Sigmoid colon (tissue), 6 donors: ENCODE measurements at regions not wholly inside any gene's neighbourhood (a gene's known extent, or its start where the extent isn't known, plus 50 kb on each side); places are given as distances from the start of the nearest gene placed in this dataset.

ENCODE experiments used
- DNase-seq: peaks from one replicate; pipeline ENCODE4 v3.0.0-alpha.2; 2019
- H3K27ac ChIP-seq, 4 donors: fragments of 200-600 bp; sonication (generic); one replicate each; pipeline ENCODE4 v1.5.1; 2016 to 2019; ENCODE audit warnings: mild to moderate bottlenecking in 1 of 4
- H3K27me3 ChIP-seq, 3 donors: fragments of 200-600 bp; sonication (generic); one replicate each; pipeline ENCODE4 v1.5.1; 2019; ENCODE audit warnings: mild to moderate bottlenecking in 1 of 3
- H3K36me3 ChIP-seq, 4 donors: fragments of 200-600 bp; sonication (generic); one replicate each; pipeline ENCODE4 v1.5.1; 2016 to 2019
- H3K4me1 ChIP-seq, 4 donors: fragments of 200-600 bp; sonication (generic); one replicate each; pipeline ENCODE4 v1.5.1; 2017 to 2019
- H3K4me3 ChIP-seq, 4 donors: fragments of 200-600 bp; sonication (generic); one replicate each; pipeline ENCODE4 v1.5.1; 2017 to 2019; ENCODE audit warnings: mild to moderate bottlenecking in 2 of 4, moderate library complexity in 1 of 4
- H3K9me3 ChIP-seq, 4 donors: fragments of 200-600 bp in 3 of 4; sonication (generic) in 3 of 4; one replicate each; pipeline versions ENCODE4 v1.5.1 to v1.6.1; 2013 to 2019
- CTCF ChIP-seq, 4 experiments: fragments of 450-650 bp in 3 of 4; fragments of 200-600 bp in 1 of 4; IDR thresholded peaks; one replicate each; pipeline ENCODE4 v1.5.1; 2016 to 2019; ENCODE audit warnings: antibody characterized with exemption in 4 of 4, mild to moderate bottlenecking in 3 of 4, moderate library complexity in 2 of 4
- EP300 ChIP-seq, 4 donors: sonication (generic); formaldehyde crosslinking; IDR thresholded peaks; one replicate each; pipeline ENCODE4 v1.6.1; 2017; ENCODE audit warnings: antibody characterized with exemption in 4 of 4
- POLR2A ChIP-seq, 2 donors: fragments of 450-650 bp; IDR thresholded peaks; one replicate each; pipeline ENCODE4 v1.6.1; 2016; ENCODE audit warnings: antibody characterized with exemption in 2 of 2, mild to moderate bottlenecking in 2 of 2, moderate library complexity in 2 of 2
- POLR2AphosphoS5 ChIP-seq, 4 donors: sonication (generic); formaldehyde crosslinking; IDR thresholded peaks; one replicate each; pipeline ENCODE4 v1.6.1; 2017; ENCODE audit warnings: antibody characterized with exemption in 4 of 4
- WGBS, 2 donors: extraction: QIAGEN DNeasy Blood & Tissue Kit; methylation state at CpG; one replicate each; pipeline ENCODE4 v1.1.7; 2013; 5-methylcytosine and 5-hydroxymethylcytosine counted together
- intact Hi-C: fragments of 100-400 bp; cut with DNase I; formaldehyde crosslinking; loops from one replicate; pipeline ENCODE4 v1.15.1; 2023
- donor health status: healthy with polysubstance abuse.
- donor health status: healthy.

GRCh38 chr2:238521002-238521401, 94.3 kb downstream of the ASB1 start:
- no peak overlapping the region for H3K27ac ChIP-seq
- no peak overlapping the region for H3K4me3 ChIP-seq
- TF ChIP-seq POLR2AphosphoS5 (IDR thresholded peaks at IDR 0.05) (no peak), EP300 (IDR thresholded peaks at IDR 0.05) (no peak), CTCF (IDR thresholded peaks at IDR 0.05) (no peak), POLR2A (IDR thresholded peaks at IDR 0.05) (no peak)
- H3K9me3 ChIP-seq, result peaks cover 0 to 11% (median 7%) of the 10 kb centered on the region in 4 donors
- peaks cover 0 to 20% (median 15%) of the 10 kb centered on the region in 4 donors for H3K4me1 ChIP-seq
- H3K36me3 ChIP-seq, result no peaks in the 10 kb centered on the region
- no peaks in the 10 kb centered on the region for H3K27me3 ChIP-seq
- DNase-seq, result no peak
- 97 to 98% methylated on average over 2 of the region's 2 CpGs for WGBS, 2 donors
- intact Hi-C loops, result loop anchor here (5.0 to 10.0 kb wide), 2 partner anchors 76 to 424 kb away; no protein-coding TSS in a partner anchor

GRCh38 chr2:238521870-238522269, 95.1 kb downstream of the ASB1 start:
- no peak overlapping the region for H3K27ac ChIP-seq
- H3K9me3 ChIP-seq, result peaks cover 0 to 7% (median 3%) of the 10 kb centered on the region in 4 donors
- H3K27me3 ChIP-seq, result no peaks in the 10 kb centered on the region
- peaks cover 0 to 20% (median 15%) of the 10 kb centered on the region in 4 donors for H3K4me1 ChIP-seq
- no peak for DNase-seq
- intact Hi-C loops, result loop anchor here (5.0 to 10.0 kb wide), 2 partner anchors 75 to 423 kb away; no protein-coding TSS in a partner anchor
- TF ChIP-seq CTCF (IDR thresholded peaks at IDR 0.05) (no peak), POLR2AphosphoS5 (IDR thresholded peaks at IDR 0.05) (no peak), POLR2A (IDR thresholded peaks at IDR 0.05) (no peak), EP300 (IDR thresholded peaks at IDR 0.05) (no peak)
- 93 to 95% methylated on average over 8 of the region's 8 CpGs for WGBS, 2 donors
- no peaks in the 10 kb centered on the region for H3K36me3 ChIP-seq
- no peak overlapping the region for H3K4me3 ChIP-seq

GRCh38 chr2:238523158-238524110, 96.7 kb downstream of the ASB1 start:
- Histone ChIP-seq H3K27ac (peak overlapping the region; percentile 44 to 81 (median 63)), H3K36me3 (no peaks in the 10 kb centered on the region), H3K4me1 (peaks cover 0 to 20% (median 15%) of the 10 kb centered on the region in 4 donors), H3K27me3 (no peaks in the 10 kb centered on the region), H3K4me3 (peak overlapping the region in 2 of 4 donors; percentile 8 to 14), H3K9me3 (no peaks in the 10 kb centered on the region)
- intact Hi-C loops, result loop anchor here (1.0 to 10.0 kb wide), 3 partner anchors 74 to 421 kb away; no protein-coding TSS in a partner anchor
- TF ChIP-seq CTCF (IDR thresholded peaks at IDR 0.05) (peak; percentile 33 to 51 (median 40)), EP300 (IDR thresholded peaks at IDR 0.05) (peak in 2 of 4 donors; percentile 23 to 44), POLR2AphosphoS5 (IDR thresholded peaks at IDR 0.05) (peak; percentile 66 to 83 (median 78)), POLR2A (IDR thresholded peaks at IDR 0.05) (no peak)
- 34 to 51% methylated on average over 40 of the region's 40 CpGs for WGBS, 2 donors
- DNase-seq, result peak; percentile 97

- WGBS, 2 donors, result 91 to 92% methylated on average over 15 of the region's 15 CpGs
- Histone ChIP-seq H3K4me3 (no peak overlapping the region), H3K4me1 (peaks cover 0 to 21% (median 15%) of the 10 kb centered on the region in 4 donors), H3K36me3 (no peaks in the 10 kb centered on the region), H3K27me3 (no peaks in the 10 kb centered on the region), H3K27ac (no peak overlapping the region), H3K9me3 (no peaks in the 10 kb centered on the region)
- intact Hi-C loops, result loop anchor here (5.0 to 10.0 kb wide), 2 partner anchors 73 to 420 kb away; no protein-coding TSS in a partner anchor
- no peak for TF ChIP-seq POLR2A (IDR thresholded peaks at IDR 0.05)
- no peak for TF ChIP-seq CTCF (IDR thresholded peaks at IDR 0.05)
- no peak for TF ChIP-seq POLR2AphosphoS5 (IDR thresholded peaks at IDR 0.05)
- TF ChIP-seq EP300 (IDR thresholded peaks at IDR 0.05), result no peak
- no peak for DNase-seq
These were observed 97.8 kb downstream of the ASB1 start for GRCh38 chr2:238524426-238524983.
